ENCODE measurements at regions not wholly inside any gene's neighbourhood (a gene's known extent, or its start where the extent isn't known, plus 50 kb on each side); places are given as distances from the start of the nearest gene placed in this dataset.

DNA sequence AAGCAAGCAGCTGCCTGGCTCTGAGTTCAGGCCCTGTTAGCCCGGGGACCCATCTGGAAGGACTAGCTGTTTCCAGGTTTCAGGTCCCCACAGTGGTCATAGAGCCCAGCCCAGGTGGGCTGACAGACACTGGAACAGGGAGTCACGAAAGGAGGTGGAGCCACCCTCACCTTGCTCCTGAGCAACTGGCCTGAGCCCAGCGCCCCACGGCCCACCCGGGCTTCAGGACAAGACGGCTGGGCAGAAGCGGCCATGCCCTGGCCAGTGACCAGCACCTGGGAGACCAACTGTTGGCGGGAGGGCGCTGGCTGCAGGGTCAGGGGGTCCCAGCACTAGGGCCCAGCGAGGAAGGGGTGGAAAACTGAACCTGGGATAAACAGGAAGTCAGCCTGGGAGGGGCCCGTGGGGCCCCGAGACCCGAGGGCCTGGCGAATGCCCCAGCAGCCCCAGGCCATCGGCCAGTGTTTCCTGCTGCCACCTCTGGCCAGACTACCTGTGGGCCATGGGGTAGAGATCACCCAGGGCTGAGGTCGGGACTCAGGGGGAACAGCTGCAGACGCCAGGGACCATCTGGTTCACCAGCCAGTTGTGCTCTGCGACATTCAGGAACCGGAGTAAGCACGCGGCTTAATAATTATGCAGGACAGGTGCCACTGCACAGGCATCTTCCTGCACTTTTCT, 282.1 kb upstream of the PPP2R2D start:
- no peaks in the 10 kb centered on the region for H4K20me1 ChIP-seq (ENCODE audit: control insufficient read depth, insufficient read depth, low read depth, low read length)
- H3K9me2 ChIP-seq (replicated peaks; ENCODE audit: control insufficient read depth, low read length), result no peaks in the 10 kb centered on the region
- no peaks in the 10 kb centered on the region for H3K27me3 ChIP-seq (ENCODE audit: control insufficient read depth, low read length)
- no peak overlapping the region for H3K27ac ChIP-seq (ENCODE audit: low read depth, low read length)
- H3K36me3 ChIP-seq (ENCODE audit: control insufficient read depth, low read length), result no peaks in the 10 kb centered on the region
- TF ChIP-seq, protein P1, sequence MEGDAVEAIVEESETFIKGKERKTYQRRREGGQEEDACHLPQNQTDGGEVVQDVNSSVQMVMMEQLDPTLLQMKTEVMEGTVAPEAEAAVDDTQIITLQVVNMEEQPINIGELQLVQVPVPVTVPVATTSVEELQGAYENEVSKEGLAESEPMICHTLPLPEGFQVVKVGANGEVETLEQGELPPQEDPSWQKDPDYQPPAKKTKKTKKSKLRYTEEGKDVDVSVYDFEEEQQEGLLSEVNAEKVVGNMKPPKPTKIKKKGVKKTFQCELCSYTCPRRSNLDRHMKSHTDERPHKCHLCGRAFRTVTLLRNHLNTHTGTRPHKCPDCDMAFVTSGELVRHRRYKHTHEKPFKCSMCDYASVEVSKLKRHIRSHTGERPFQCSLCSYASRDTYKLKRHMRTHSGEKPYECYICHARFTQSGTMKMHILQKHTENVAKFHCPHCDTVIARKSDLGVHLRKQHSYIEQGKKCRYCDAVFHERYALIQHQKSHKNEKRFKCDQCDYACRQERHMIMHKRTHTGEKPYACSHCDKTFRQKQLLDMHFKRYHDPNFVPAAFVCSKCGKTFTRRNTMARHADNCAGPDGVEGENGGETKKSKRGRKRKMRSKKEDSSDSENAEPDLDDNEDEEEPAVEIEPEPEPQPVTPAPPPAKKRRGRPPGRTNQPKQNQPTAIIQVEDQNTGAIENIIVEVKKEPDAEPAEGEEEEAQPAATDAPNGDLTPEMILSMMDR (IDR thresholded peaks at IDR 0.05; ENCODE audit: low read depth, low read length, poor library complexity, severe bottlenecking), result no peak
- no peak for TF ChIP-seq EZH2phosphoT487 (IDR thresholded peaks at IDR 0.05; ENCODE audit: borderline replicate concordance, low read length)
- H3K4me1 ChIP-seq (ENCODE audit: control insufficient read depth, low read length), result no peaks in the 10 kb centered on the region
- H3K4me2 ChIP-seq (ENCODE audit: low read length), result no peak overlapping the region
- no peaks in the 10 kb centered on the region for H3F3A ChIP-seq (ENCODE audit: control insufficient read depth, insufficient read depth)
- H3K4me3 ChIP-seq (ENCODE audit: low read length), result no peak overlapping the region
- peaks cover 10% of the 10 kb centered on the region; the same call in 1 of the 2 replicates for H3K9me3 ChIP-seq (ENCODE audit: control insufficient read depth, insufficient read depth, low read length)
- H3K79me2 ChIP-seq (ENCODE audit: control insufficient read depth, low read length), result no peaks in the 10 kb centered on the region

DNA sequence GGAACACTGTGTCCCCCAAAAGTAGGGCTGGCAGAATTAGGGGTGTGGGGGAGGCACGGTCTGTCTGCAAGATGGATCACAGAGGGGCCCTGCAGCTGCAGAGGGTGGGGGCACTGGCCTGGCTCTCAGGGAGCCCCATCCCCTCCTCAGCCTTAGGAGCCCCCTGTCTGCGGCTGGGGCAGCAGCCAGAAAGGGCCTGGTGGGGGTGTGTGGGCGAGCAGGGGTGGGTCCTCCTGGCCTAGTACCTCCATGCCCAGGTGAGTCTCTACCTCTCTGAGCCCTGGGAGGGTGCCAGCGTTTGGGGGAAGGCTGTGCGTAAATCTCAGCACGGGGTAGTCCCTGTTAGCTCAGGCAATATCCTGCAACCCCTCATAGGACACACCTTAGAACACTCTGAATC, 280.5 kb upstream of the PPP2R2D start:
- no peaks in the 10 kb centered on the region for H3K4me1 ChIP-seq (ENCODE audit: control insufficient read depth, low read length)
- TF ChIP-seq EZH2phosphoT487 (IDR thresholded peaks at IDR 0.05; ENCODE audit: borderline replicate concordance, low read length), result no peak
- TF ChIP-seq, protein P1 (IDR thresholded peaks at IDR 0.05; ENCODE audit: low read depth, low read length, poor library complexity, severe bottlenecking), result no peak
- no peaks in the 10 kb centered on the region for H3K9me2 ChIP-seq (replicated peaks; ENCODE audit: control insufficient read depth, low read length)
- H3K79me2 ChIP-seq (ENCODE audit: control insufficient read depth, low read length), result no peaks in the 10 kb centered on the region
- no peak overlapping the region for H3K27ac ChIP-seq (ENCODE audit: low read depth, low read length)
- peaks cover 10% of the 10 kb centered on the region; the same call in 1 of the 2 replicates for H3K9me3 ChIP-seq (ENCODE audit: control insufficient read depth, insufficient read depth, low read length)
- no peak overlapping the region for H3K4me3 ChIP-seq (ENCODE audit: low read length)
- H3K4me2 ChIP-seq (ENCODE audit: low read length), result no peak overlapping the region
- no peaks in the 10 kb centered on the region for H3F3A ChIP-seq (ENCODE audit: control insufficient read depth, insufficient read depth)
- H3K36me3 ChIP-seq (ENCODE audit: control insufficient read depth, low read length), result no peaks in the 10 kb centered on the region
- no peaks in the 10 kb centered on the region for H3K27me3 ChIP-seq (ENCODE audit: control insufficient read depth, low read length)
- H4K20me1 ChIP-seq (ENCODE audit: control insufficient read depth, insufficient read depth, low read depth, low read length), result no peaks in the 10 kb centered on the region

DNA sequence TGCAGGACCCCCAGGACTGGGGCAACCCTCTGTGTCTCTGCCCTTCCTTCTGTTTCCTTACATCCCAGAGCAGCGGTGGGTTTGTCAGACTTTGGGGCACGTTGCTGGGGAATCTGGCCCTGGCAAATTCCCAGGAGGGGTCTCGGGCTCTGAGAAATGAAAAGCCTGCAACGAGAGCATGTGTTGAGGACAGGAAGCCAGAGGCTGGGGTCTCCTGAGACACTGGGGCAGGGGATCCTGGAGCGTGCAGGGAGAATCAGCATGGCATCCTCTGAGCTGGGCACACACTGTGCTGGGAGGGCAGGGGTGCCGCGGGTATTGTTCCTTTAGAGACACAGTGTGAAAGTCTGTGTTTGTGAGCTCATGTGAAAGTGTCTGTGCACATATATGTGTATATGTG, 279.9 kb upstream of the PPP2R2D start:
- Histone ChIP-seq H3K27me3 (ENCODE audit: control insufficient read depth, low read length) (no peaks in the 10 kb centered on the region), H3K4me2 (ENCODE audit: low read length) (no peak overlapping the region), H3K27ac (ENCODE audit: low read depth, low read length) (no peak overlapping the region), H3K79me2 (ENCODE audit: control insufficient read depth, low read length) (no peaks in the 10 kb centered on the region), H3K36me3 (ENCODE audit: control insufficient read depth, low read length) (no peaks in the 10 kb centered on the region), H4K20me1 (ENCODE audit: control insufficient read depth, insufficient read depth, low read depth, low read length) (no peaks in the 10 kb centered on the region), H3K9me2 (replicated peaks; ENCODE audit: control insufficient read depth, low read length) (no peaks in the 10 kb centered on the region), H3K4me3 (ENCODE audit: low read length) (no peak overlapping the region), H3K9me3 (ENCODE audit: control insufficient read depth, insufficient read depth, low read length) (peaks cover 10% of the 10 kb centered on the region; the same call in 1 of the 2 replicates), H3F3A (ENCODE audit: control insufficient read depth, insufficient read depth) (no peaks in the 10 kb centered on the region), H3K4me1 (ENCODE audit: control insufficient read depth, low read length) (no peaks in the 10 kb centered on the region)
- TF ChIP-seq EZH2phosphoT487 (IDR thresholded peaks at IDR 0.05; ENCODE audit: borderline replicate concordance, low read length), result no peak
- TF ChIP-seq, protein P1 (IDR thresholded peaks at IDR 0.05; ENCODE audit: low read depth, low read length, poor library complexity, severe bottlenecking), result no peak

Measured in DOHH2 (cell line).